ENCODE measurements at regions not wholly inside any gene's neighbourhood (a gene's known extent, or its start where the extent isn't known, plus 50 kb on each side); places are given as distances from the start of the nearest gene placed in this dataset.

- peaks cover 43% of the 10 kb centered on the region for H3K4me1 Mint-ChIP-seq
- peaks cover 11% of the 10 kb centered on the region for H3K27me3 Mint-ChIP-seq (ENCODE audit: low read depth, poor library complexity)
- TF ChIP-seq CTCF (IDR thresholded peaks at IDR 0.05): no peak
- peak; percentile 4 for DNase-seq
- no peak overlapping the region for H3K4me3 Mint-ChIP-seq
- no peaks in the 10 kb centered on the region for H3K36me3 Mint-ChIP-seq (ENCODE audit: low read depth)
- no peak overlapping the region for H3K27ac Mint-ChIP-seq
- no peaks in the 10 kb centered on the region for H3K9me3 Mint-ChIP-seq
Measured at GRCh38 chr3:134709561-134710312, 58.9 kb upstream of the KY start.

GRCh38 chr3:134710313-134710680 lies 59.5 kb upstream of the KY start:
- no peak for DNase-seq
- Mint-ChIP-seq H3K4me1 (peaks cover 43% of the 10 kb centered on the region), H3K36me3 (ENCODE audit: low read depth) (no peaks in the 10 kb centered on the region), H3K4me3 (no peak overlapping the region), H3K9me3 (no peaks in the 10 kb centered on the region), H3K27ac (no peak overlapping the region), H3K27me3 (ENCODE audit: low read depth, poor library complexity) (peaks cover 11% of the 10 kb centered on the region)
- TF ChIP-seq CTCF (IDR thresholded peaks at IDR 0.05): no peak

GRCh38 chr3:134711284-134711683 lies 60.5 kb upstream of the KY start:
- peaks cover 43% of the 10 kb centered on the region for H3K4me1 Mint-ChIP-seq
- no peaks in the 10 kb centered on the region for H3K36me3 Mint-ChIP-seq (ENCODE audit: low read depth)
- no peak for TF ChIP-seq CTCF (IDR thresholded peaks at IDR 0.05)
- H3K4me3 Mint-ChIP-seq: no peak overlapping the region
- DNase-seq: no peak
- peaks cover 6% of the 10 kb centered on the region for H3K27me3 Mint-ChIP-seq (ENCODE audit: low read depth, poor library complexity)
- peak overlapping the region; percentile 4 for H3K27ac Mint-ChIP-seq
- H3K9me3 Mint-ChIP-seq: no peaks in the 10 kb centered on the region

GRCh38 chr3:134713671-134714070 lies 62.8 kb upstream of the KY start:
- TF ChIP-seq CTCF (IDR thresholded peaks at IDR 0.05): no peak
- Mint-ChIP-seq H3K4me1 (peaks cover 40% of the 10 kb centered on the region), H3K27me3 (ENCODE audit: low read depth, poor library complexity) (peaks cover 14% of the 10 kb centered on the region), H3K36me3 (ENCODE audit: low read depth) (no peaks in the 10 kb centered on the region), H3K4me3 (no peak overlapping the region), H3K9me3 (no peaks in the 10 kb centered on the region), H3K27ac (no peak overlapping the region)
- DNase-seq: no peak

- no peaks in the 10 kb centered on the region for H3K4me1 Mint-ChIP-seq
- DNase-seq: no peak
- TF ChIP-seq CTCF (IDR thresholded peaks at IDR 0.05): no peak
- no peaks in the 10 kb centered on the region for H3K9me3 Mint-ChIP-seq
- H3K4me3 Mint-ChIP-seq: no peak overlapping the region
- H3K27me3 Mint-ChIP-seq (ENCODE audit: low read depth, poor library complexity): peaks cover 29% of the 10 kb centered on the region
- H3K36me3 Mint-ChIP-seq (ENCODE audit: low read depth): no peaks in the 10 kb centered on the region
- no peak overlapping the region for H3K27ac Mint-ChIP-seq
Measured at GRCh38 chr3:134718726-134719125, 67.9 kb upstream of the KY start.

GRCh38 chr3:134721214-134721613 lies 70.4 kb upstream of the KY start:
- Mint-ChIP-seq H3K27ac (no peak overlapping the region), H3K4me1 (peaks cover 7% of the 10 kb centered on the region), H3K27me3 (ENCODE audit: low read depth, poor library complexity) (peaks cover 29% of the 10 kb centered on the region), H3K4me3 (no peak overlapping the region), H3K9me3 (no peaks in the 10 kb centered on the region), H3K36me3 (ENCODE audit: low read depth) (no peaks in the 10 kb centered on the region)
- DNase-seq: no peak
- no peak for TF ChIP-seq CTCF (IDR thresholded peaks at IDR 0.05)

Measured in nephron progenitor cell (in vitro differentiated cells).